Lower leg skin (tissue), 4 donors: ENCODE measurements at regions not wholly inside any gene's neighbourhood (a gene's known extent, or its start where the extent isn't known, plus 50 kb on each side); places are given as distances from the start of the nearest gene placed in this dataset.

Experiments
- DNase-seq, 2 donors: peaks; one replicate each; pipeline ENCODE4 v3.0.0-alpha.2; 2019; ENCODE audit warnings: low spot score in 2 of 2
- H3K4me3 ChIP-seq: fragments of 200-600 bp; sonication (generic); 2 replicates; pipeline ENCODE4 v1.5.1; 2017; ENCODE audit warnings: mild to moderate bottlenecking, low read depth; ENCODE audit not compliant: poor library complexity, severe bottlenecking
- POLR2A ChIP-seq, 2 donors: fragments of 450-650 bp; IDR thresholded peaks; one replicate each; pipeline ENCODE4 v1.6.1; 2016 to 2017; ENCODE audit warnings: antibody characterized with exemption in 2 of 2, mild to moderate bottlenecking in 1 of 2, moderate library complexity in 1 of 2
- WGBS, 2 donors: methylation state at CpG; one replicate each; pipeline ENCODE4 v1.1.5; 2018; 5-methylcytosine and 5-hydroxymethylcytosine counted together
- intact Hi-C: fragments of 100-400 bp; cut with DNase I; formaldehyde crosslinking; loops from one replicate; pipeline ENCODE4 v1.15.0; 2023; ENCODE audit warnings: low total_unique reads
- TF ChIP-seq, protein P1 (sequence below), 3 donors: fragments of 450-650 bp; IDR thresholded peaks; one replicate each; pipeline ENCODE4 v1.5.1; 2016; ENCODE audit warnings: antibody characterized with exemption in 3 of 3, mild to moderate bottlenecking in 3 of 3, moderate library complexity in 2 of 3

DNA sequence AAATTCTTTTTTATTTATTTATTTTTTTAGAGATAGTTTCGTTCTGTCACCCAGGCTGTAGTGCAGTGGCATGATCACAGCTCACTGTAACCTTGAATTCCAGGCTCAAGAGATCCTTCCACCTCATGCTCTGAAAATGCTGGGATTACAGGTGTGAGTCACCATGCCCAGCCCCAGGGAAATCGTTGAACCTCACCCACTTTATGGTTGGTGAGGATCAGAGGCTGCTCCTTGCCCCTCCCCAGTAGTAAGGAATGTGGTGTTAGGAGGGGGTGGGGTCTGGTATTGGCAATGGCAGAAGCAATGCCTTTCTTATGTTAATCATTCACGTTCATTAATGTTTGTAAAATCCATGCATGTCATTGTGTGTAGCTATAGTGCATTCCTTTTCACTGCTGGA is 161.9 kb downstream of the SUCLG1 start:
- intact Hi-C loops = no loop called here
- H3K4me3 ChIP-seq = no peak overlapping the region
- no peak for DNase-seq
- TF ChIP-seq POLR2A (IDR thresholded peaks at IDR 0.05) = no peak
- TF ChIP-seq, protein P1, sequence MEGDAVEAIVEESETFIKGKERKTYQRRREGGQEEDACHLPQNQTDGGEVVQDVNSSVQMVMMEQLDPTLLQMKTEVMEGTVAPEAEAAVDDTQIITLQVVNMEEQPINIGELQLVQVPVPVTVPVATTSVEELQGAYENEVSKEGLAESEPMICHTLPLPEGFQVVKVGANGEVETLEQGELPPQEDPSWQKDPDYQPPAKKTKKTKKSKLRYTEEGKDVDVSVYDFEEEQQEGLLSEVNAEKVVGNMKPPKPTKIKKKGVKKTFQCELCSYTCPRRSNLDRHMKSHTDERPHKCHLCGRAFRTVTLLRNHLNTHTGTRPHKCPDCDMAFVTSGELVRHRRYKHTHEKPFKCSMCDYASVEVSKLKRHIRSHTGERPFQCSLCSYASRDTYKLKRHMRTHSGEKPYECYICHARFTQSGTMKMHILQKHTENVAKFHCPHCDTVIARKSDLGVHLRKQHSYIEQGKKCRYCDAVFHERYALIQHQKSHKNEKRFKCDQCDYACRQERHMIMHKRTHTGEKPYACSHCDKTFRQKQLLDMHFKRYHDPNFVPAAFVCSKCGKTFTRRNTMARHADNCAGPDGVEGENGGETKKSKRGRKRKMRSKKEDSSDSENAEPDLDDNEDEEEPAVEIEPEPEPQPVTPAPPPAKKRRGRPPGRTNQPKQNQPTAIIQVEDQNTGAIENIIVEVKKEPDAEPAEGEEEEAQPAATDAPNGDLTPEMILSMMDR (IDR thresholded peaks at IDR 0.05) = no peak
- WGBS, 2 donors = 33 to 40% methylated on average over 3 of the region's 3 CpGs

DNA sequence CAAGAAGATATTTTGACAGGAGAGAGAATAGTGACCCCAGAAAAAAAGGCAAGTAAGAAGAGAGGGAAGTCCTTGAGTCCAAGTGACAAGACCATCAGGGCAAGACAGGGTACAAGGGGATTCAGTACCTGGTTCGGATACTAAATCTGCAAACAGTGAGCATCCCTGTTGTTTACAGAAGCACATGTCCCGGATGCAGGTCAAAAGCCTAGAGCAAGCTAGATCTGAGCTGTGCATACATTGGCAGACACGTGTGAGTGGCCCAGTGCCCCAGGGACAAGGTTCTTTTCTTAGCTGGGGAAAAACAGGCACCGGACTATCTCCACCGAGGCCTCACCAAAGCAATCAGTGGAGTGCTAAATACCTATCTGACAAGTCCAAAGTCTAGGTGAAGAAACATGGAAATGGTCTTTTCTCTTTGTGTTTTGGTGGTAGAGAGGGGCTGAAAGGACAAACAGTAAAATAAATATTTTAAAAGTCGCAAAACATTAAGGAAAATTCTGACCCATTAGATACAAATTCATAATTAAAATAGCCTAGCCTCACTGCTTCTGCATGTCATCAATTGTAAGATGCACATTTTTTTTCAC is 165.2 kb downstream of the SUCLG1 start:
- no peak for DNase-seq
- 81 to 87% methylated on average over 6 of the region's 6 CpGs for WGBS, 2 donors
- TF ChIP-seq, protein P1 (IDR thresholded peaks at IDR 0.05) = no peak
- TF ChIP-seq POLR2A (IDR thresholded peaks at IDR 0.05) = no peak
- no peak overlapping the region for H3K4me3 ChIP-seq
- intact Hi-C loops = no loop called here

DNA sequence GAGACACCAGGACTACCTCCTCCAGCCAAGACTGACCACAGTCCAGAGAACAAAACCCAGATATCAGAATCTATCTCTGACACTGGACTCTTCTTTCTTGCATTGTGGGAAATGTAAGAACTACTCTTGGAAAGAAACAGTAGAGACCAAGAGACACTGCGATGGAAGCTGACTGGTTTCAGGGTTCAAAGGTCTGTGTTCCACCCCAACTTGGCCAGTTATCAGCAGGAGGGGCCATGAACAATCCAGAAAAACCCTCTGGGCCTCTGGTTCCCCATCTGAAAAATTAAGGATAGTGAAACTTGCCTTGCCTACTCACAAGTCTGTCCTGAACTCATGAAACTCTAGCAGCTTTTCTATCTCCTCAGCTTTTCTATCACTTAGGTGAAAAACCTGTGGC is 166.5 kb downstream of the SUCLG1 start:
- intact Hi-C loops = no loop called here
- H3K4me3 ChIP-seq = no peak overlapping the region
- no peak for DNase-seq
- TF ChIP-seq, protein P1 (IDR thresholded peaks at IDR 0.05) = no peak
- no peak for TF ChIP-seq POLR2A (IDR thresholded peaks at IDR 0.05)
- WGBS, 2 donors = 80 to 87% methylated on average over 1 of the region's 1 CpG

DNA sequence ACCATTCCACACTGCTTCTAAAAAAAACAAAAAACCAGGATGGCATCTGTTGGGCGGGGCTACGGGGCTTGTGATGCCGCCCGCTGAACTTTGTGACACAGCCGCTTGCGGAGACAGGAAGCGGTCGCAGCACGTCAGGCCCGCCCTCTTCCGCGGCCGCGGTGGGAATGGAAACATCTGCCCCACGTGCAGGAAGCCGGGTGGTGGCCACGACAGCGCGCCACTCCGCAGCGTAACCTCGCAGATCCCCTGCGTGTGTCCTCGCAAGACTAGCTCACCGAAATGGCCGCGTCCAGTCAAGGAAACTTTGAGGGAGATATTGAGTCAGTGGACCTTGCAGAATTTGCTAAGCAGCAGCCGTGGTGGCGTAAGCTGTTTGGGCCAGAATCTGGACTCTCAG is 168.5 kb downstream of the SUCLG1 start:
- 95 to 96% methylated on average over 29 of the region's 29 CpGs for WGBS, 2 donors
- no peak overlapping the region for H3K4me3 ChIP-seq
- intact Hi-C loops = no loop called here
- TF ChIP-seq POLR2A (IDR thresholded peaks at IDR 0.05) = no peak
- TF ChIP-seq, protein P1 (IDR thresholded peaks at IDR 0.05) = no peak
- DNase-seq = no peak

DNA sequence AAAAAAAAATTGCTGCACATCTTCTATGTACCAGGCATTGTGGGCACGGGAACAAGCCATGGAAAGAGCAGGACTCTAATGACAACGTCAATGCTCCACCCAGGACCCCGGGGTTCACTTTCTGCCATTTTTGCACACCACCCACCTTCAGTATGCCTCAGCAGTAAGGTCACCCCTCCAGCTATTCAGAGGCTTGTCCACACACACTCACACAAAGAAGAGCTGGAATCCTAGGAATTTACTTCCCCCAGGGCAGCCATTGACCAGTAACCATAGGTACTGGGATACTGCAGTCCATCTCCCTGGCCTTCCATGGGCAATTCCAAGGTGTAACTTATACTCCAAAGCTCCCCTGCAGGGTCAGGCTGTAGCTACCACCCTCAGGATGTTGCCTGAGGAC is 170.8 kb downstream of the SUCLG1 start:
- H3K4me3 ChIP-seq = no peak overlapping the region
- DNase-seq = no peak
- WGBS, 2 donors = 73 to 75% methylated on average over 3 of the region's 3 CpGs
- TF ChIP-seq, protein P1 (IDR thresholded peaks at IDR 0.05) = no peak
- no peak for TF ChIP-seq POLR2A (IDR thresholded peaks at IDR 0.05)
- intact Hi-C loops = no loop called here

DNA sequence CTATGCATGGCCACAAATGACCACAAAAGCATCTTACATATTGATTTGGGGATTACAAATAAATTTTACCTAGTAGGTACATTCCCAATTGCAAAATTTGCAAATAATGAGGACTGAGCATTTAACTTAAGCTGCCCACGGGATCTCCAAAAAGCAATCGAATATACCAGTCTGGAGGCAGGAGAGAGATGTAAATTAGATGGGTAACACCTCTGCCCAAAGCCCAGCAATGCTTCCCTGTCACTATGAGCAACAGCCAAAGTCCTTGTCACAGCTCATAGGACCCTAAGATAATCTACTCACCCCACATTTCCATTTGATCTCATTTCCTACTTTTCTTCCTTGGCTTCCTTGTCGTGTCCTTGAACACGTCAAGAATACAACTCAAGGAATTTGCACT is 172.2 kb downstream of the SUCLG1 start:
- intact Hi-C loops = no loop called here
- H3K4me3 ChIP-seq = no peak overlapping the region
- DNase-seq = no peak
- whole genome bisulfite sequencing, 2 donors = 84 to 89% methylated on average over 4 of the region's 4 CpGs
- TF ChIP-seq POLR2A (IDR thresholded peaks at IDR 0.05) = no peak
- TF ChIP-seq, protein P1 (IDR thresholded peaks at IDR 0.05) = no peak
